Motor neuron (in vitro differentiated cells): ENCODE measurements at regions not wholly inside any gene's neighbourhood (a gene's known extent, or its start where the extent isn't known, plus 50 kb on each side); places are given as distances from the start of the nearest gene placed in this dataset.
"Not testable (repeated sequence)": the region's sequence is repeated elsewhere in the genome, so short reads cannot be mapped to it uniquely, and the experiment has no call there.

Experiments
- ATAC-seq, 8 experiments: fragments of 200-7000 bp; cut with Tn5 transposase; replicated peaks in 6 of 8; 2 replicates each; pipeline ENCODE4 v1.8.0; 2021; ENCODE audit warnings: mild to moderate bottlenecking in 8 of 8, moderate library complexity in 8 of 8
- H3K27ac ChIP-seq, 2 donors: fragments of 250-450 bp; sonication (Bioruptor Pico); 2 replicates each; pipeline ENCODE4 v1.9.0; 2021; ENCODE audit warnings: antibody characterized with exemption in 2 of 2, mild to moderate bottlenecking in 2 of 2, moderate library complexity in 1 of 2
- H3K4me1 ChIP-seq, 2 donors: fragments of 250-450 bp; sonication (Bioruptor Pico); replicated peaks in 1 of 2; 2 replicates each; pipeline ENCODE4 v1.6.1; 2021; ENCODE audit warnings: antibody characterized with exemption in 2 of 2, mild to moderate bottlenecking in 2 of 2, moderate library complexity in 1 of 2
- H3K4me3 ChIP-seq, 5 donors: fragments of 250-450 bp; sonication (Bioruptor Pico); 2 replicates each; pipeline ENCODE4 v1.9.0; 2021; ENCODE audit warnings: antibody characterized with exemption in 5 of 5, mild to moderate bottlenecking in 5 of 5, moderate library complexity in 4 of 5
- WGBS, 10 experiments: fragments of 450-650 bp; shearing (Covaris generic); methylation state at CpG; one replicate each; pipeline ENCODE4 v1.0.0; 2022; 5-methylcytosine and 5-hydroxymethylcytosine counted together
- in situ Hi-C, 9 experiments: fragments of 400-800 bp; cut with MboI; loops; one replicate each; pipeline ENCODE4 v1.15.0; 2021; ENCODE audit warnings: low sequenced_read_pairs in 9 of 9, low pct_unique_long_range_greater_than_20kb in 2 of 9; ENCODE audit not compliant: unreplicated experiment in 9 of 9

DNA sequence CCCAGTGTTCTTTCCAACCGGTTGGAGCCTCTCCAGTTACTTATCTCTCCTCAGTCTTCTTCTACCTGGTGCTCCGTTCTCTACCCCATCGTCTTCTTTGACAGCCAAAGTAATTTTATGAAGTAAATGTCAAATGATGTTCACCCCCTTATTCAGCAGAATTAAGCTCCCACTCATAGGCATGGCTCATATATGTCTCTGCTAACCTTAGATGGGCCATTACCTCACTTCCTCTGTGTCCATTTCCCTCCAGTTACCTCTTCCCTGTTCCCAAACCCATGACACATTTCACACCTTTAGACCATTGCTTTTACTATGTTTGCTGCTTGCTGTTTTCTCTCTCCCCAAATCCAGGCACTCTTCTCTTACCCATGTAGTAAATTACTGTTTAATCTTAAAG lies 607.0 kb downstream of the RNF144A start:
- 25 to 100% (median 74%) methylated on average over 1 to 3 of the region's 3 CpGs; no CpG with 5 or more reads in 2 of the 10 experiments for WGBS, 10 experiments
- H3K27ac ChIP-seq = no peak overlapping the region
- H3K4me1 ChIP-seq = no peaks in the 10 kb centered on the region
- no peak overlapping the region for H3K4me3 ChIP-seq
- ATAC-seq = no peak
- in situ Hi-C loops = no loop called here

DNA sequence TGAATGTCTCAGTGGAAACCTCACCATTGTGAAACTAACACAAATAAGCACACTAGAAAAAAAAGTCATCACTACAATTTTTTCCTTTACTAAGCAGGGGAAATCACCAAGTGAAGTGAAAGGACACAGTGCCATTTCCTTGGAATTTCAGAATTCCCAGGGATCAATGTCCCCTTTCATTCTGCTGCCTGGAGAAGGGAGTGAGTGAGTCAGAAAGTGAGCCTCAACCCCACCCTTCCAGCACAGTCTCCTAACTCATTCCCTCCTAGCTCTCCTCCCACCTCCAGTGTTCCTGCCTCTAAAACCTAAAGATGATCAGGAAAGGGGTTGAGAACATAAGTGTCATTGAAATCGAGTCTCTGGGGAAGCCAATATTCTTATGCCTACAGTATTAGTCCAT lies 608.5 kb downstream of the RNF144A start:
- no peak for ATAC-seq
- 33 to 100% (median 56%) methylated on average over 1 of the region's 1 CpG; no CpG with 5 or more reads in 3 of the 10 experiments for WGBS, 10 experiments
- Histone ChIP-seq H3K27ac (no peak overlapping the region), H3K4me1 (no peaks in the 10 kb centered on the region), H3K4me3 (no peak overlapping the region)
- in situ Hi-C loops = no loop called here

DNA sequence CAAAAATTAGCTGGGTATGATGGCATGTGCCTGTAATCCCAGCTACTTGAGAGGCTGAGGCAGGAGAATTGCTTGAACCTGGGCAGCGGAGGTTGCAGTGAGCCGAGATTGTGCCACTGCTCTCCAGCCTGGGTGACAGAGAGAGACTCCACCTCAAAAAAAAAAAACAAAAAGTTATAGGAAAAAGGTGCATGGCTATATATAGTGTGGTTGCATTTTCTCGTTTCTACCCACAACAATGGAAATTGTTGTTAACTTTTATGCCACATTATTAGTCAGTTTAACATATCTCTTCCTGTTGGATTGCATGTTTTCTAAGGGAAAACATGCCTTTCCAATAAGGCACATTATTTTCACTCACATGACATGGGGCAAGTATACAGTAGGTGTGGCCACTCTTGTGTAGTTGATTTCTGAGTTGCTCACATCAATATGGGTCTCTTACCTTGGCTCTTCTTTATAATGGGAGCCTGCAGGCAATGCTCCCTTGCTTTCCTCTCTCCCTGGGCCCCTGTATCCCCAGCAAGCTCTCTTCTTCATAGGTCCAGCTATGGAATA lies 610.0 kb downstream of the RNF144A start:
- ATAC-seq = no peak
- Histone ChIP-seq H3K4me3 (no peak overlapping the region), H3K4me1 (no peaks in the 10 kb centered on the region), H3K27ac (no peak overlapping the region)
- in situ Hi-C loops = no loop called here
- 27 to 100% (median 84%) methylated on average over 1 to 3 of the region's 3 CpGs; no CpG with 5 or more reads in 5 of the 10 experiments for WGBS, 10 experiments

DNA sequence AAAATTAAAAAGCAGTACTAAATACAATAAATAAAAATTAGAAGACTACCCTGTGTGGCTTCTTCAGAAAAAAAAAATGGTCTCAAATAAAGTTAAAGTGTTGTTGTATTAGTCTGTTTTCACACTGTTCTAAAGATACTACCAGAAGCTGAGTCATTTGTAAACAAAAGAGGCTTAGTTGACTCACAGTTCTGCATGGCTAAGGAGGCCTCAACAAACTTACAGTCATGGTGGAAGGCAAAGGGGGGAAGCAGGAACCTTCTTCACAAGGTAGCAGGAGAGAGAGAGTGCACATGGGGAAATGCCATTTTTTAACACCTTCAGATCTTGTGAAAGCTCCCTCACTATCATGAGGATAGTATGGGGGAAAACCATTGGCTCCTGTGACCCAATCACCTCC lies 612.8 kb downstream of the RNF144A start:
- no peak overlapping the region for H3K27ac ChIP-seq
- H3K4me1 ChIP-seq = no peaks in the 10 kb centered on the region
- ATAC-seq = no peak
- no peak overlapping the region for H3K4me3 ChIP-seq
- in situ Hi-C loops = no loop called here

DNA sequence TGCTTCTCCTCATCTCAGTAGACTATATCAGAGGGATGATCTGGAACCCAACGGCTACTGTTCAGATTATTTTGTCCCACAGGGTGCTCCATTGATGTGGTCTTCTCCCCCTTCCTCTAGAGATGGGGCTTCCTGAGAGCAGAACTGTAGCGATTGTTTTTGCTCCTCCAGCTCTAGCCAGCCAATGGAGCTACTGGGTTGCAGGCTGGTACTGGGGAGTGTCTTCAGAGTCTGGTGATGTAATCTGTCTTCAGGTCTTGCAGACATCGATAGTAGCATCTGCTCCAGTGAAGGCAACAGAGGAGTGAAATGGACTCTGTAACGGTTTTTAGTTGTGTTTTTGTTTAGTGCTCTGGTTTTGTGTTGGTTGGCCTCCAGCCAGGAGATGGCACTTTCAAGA lies 621.9 kb downstream of the RNF144A start:
- H3K27ac ChIP-seq = no peak overlapping the region
- H3K4me3 ChIP-seq = no peak overlapping the region
- no peaks in the 10 kb centered on the region for H3K4me1 ChIP-seq
- ATAC-seq = no peak
- WGBS, 10 experiments = 0 to 100% (median 81%) methylated on average over 1 to 4 of the region's 4 CpGs; no CpG with 5 or more reads in 2 of the 10 experiments
- in situ Hi-C loops = no loop called here

DNA sequence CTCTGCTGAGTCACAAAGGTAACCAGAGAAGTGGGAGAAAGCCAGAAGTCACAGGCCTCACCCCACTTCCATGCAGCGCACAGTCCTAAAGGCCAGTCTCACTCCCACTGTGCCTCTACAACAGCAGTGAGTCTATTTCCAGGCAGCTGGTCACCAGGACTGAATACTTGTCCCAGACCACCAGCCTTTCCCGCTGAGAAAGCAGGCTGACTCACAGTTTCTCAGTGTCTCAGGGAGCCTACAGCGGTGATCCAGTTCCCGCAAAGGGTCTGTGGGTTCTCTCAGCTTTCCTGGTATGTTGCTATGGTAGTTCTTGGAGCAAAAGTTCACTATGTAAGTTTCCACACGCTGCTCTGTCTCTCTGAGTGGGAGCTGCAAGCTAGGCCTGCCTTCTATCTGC lies 622.5 kb downstream of the RNF144A start:
- peak in 3 of 8 experiments; percentile 41 to 69 (median 45) for ATAC-seq
- 0 to 100% (median 71%) methylated on average over 1 to 4 of the region's 5 CpGs; no CpG with 5 or more reads in 3 of the 10 experiments for WGBS, 10 experiments
- in situ Hi-C loops = no loop called here

DNA sequence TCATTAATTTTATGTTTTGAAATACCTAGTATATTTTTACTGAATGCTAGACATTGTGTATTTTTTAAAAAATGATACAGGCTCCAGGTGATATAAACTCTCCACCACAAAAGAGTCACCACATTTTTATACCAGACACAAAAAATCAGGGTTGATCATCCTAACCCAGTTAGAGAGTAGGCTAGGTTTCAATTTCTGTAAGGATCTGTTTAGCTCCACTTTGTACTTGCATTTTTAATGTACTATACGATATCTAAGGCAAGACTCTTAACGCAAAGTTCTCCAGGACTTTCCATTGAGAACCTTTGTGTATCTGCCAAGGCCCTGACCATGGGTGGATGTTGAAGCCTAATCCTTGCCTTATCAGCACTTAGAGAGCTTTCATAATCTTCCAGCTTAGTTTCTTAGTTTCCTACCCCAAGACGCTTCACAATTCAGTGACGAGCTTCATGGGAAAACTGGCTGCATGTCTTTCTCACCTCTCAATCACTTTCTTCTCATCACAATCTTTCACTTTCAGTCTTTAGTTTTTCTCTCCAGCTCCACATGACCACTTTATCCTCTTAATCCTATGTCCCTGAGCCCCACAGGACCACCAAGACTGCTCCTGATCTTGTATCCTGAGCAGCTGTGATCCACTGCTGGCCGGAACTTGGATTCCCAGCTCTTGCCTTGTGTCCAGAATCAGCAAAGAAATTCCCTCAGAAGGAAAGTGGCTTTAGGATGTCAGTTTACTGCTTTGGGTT lies 635.8 kb downstream of the RNF144A start:
- Histone ChIP-seq H3K27ac (no peak overlapping the region), H3K4me3 (no peak overlapping the region), H3K4me1 (no peaks in the 10 kb centered on the region)
- WGBS, 10 experiments = 67 to 100% (median 87%) methylated on average over 2 to 5 of the region's 5 CpGs; no CpG with 5 or more reads in 1 of the 10 experiments
- in situ Hi-C loops = no loop called here
- ATAC-seq = no peak

More for the DNA sequence above, 622.5 kb downstream of the RNF144A start:
- Histone ChIP-seq H3K4me3 (no peak overlapping the region), H3K4me1 (no peaks in the 10 kb centered on the region), H3K27ac (no peak overlapping the region)

DNA sequence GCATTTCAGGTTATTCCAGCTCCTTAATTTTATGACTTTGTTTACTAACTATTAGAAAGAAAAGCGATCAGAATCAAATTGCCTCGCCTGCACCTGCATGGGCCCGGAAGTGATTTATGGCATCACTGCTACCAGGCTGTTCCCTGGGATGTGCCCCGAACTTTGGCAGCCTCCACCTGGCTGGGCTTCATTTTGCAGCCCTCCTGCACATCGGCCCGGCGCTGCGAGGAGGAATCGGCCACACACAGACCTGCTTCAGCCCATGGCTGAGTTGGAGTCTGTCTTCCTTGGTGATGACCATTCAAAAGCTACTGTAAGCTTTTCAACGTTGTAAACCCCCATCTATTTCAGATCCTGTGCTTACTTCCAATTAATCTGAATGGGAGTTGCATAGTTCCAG lies 638.0 kb downstream of the RNF144A start:
- WGBS, 10 experiments = 14 to 100% (median 84%) methylated on average over 1 to 9 of the region's 10 CpGs; no CpG with 5 or more reads in 2 of the 10 experiments
- in situ Hi-C loops = no loop called here
- Histone ChIP-seq H3K4me3 (no peak overlapping the region), H3K4me1 (no peaks in the 10 kb centered on the region), H3K27ac (no peak overlapping the region)
- no peak for ATAC-seq

DNA sequence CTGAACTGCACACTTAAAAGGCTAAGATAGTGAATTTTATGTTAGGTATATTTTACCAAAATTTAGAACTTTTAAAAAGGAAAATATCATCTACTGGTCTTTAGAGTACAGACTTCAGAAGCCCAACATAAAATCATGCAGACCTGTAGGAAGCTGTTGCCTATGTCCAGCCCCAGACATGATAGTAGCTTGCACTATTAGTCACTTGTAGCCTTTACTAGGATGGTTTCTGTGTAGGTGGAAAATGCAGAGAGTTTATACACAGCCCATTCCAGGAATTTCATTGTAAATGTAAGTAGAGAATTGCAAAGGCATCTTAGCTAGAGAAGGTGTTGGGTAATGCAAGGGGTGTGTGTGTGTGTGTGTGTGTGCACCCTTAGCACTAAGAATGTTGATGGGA lies 640.2 kb downstream of the RNF144A start:
- in situ Hi-C loops = no loop called here
- no peaks in the 10 kb centered on the region for H3K4me1 ChIP-seq
- no peak overlapping the region for H3K27ac ChIP-seq
- no peak for ATAC-seq
- no peak overlapping the region for H3K4me3 ChIP-seq

DNA sequence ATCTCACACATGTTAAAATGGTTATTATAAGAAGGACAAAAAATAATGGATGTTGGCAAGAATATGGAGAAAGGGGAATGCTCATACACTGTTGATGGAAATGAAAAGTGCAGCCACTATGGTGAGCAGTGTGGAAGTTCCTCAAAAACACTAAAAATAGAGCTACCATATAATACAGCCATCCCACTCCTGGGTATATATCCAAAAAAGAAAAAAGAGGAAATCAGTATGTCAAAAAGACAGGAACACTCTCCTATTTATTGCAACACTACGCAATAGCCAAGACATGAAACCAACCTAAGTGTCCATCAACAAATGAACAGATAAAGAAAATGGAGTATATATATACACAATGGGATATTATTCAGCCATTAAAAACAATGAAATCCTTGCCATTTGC lies 642.6 kb downstream of the RNF144A start:
- ATAC-seq = no peak
- in situ Hi-C loops = no loop called here

DNA sequence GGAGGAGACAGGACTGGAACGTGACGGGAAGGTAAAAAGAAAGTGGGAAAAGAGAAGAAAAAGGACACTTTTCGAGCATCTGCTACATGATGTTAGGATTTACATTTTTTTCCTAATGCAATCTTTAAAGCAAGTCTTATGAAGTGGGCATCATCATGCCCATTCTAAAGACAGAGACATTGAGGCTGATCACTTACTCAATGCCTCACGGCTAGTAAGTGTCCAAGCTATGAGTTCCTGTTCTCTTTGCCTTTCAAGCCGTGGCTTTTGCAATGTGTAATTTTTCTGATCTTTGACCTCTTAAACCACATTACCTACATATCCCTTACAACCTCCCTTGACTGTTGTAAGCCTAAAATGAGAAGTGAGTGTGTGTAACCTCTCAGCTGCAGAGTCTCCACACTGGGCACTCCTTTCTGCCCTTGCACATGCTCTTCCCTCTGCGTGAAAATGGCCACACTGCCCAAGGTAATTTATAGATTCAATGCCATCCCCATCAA lies 649.2 kb downstream of the RNF144A start:
- 13 to 100% (median 69%) methylated on average over 1 to 5 of the region's 6 CpGs for WGBS, 10 experiments
- no peak overlapping the region for H3K4me3 ChIP-seq
- ATAC-seq = no peak
- no peaks in the 10 kb centered on the region for H3K4me1 ChIP-seq
- no peak overlapping the region for H3K27ac ChIP-seq
- in situ Hi-C loops = no loop called here

More for the DNA sequence above, 642.6 kb downstream of the RNF144A start:
- H3K27ac ChIP-seq = no peak overlapping the region
- 25 to 100% (median 100%) methylated on average over 1 of the region's 1 CpG; no CpG with 5 or more reads in 2 of the 10 experiments for WGBS, 10 experiments
- H3K4me3 ChIP-seq = no peak overlapping the region
- no peaks in the 10 kb centered on the region for H3K4me1 ChIP-seq

DNA sequence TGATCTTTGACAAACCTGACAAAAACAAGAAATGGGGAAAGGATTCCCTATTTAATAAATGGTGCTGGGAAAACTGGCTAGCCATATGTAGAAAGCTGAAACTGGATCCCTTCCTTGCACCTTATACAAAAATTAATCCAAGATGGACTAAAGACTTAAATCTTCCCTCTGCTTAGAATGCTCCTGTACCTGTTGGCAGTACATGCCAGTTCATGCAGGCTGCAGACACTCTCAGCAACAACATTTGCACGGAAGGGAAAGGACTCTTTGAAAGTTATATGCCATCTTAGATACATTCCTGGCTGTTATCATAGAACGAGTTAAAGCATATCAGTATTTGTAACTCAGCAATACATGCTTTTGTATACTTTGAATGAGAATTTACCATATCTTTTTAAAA lies 649.9 kb downstream of the RNF144A start:
- in situ Hi-C loops, H3K27ac ChIP-seq, H3K4me1 ChIP-seq, H3K4me3 ChIP-seq, ATAC-seq: not testable (repeated sequence)
- 0 to 100% (median 67%) methylated on average over 1 to 2 of the region's 2 CpGs for WGBS, 10 experiments

DNA sequence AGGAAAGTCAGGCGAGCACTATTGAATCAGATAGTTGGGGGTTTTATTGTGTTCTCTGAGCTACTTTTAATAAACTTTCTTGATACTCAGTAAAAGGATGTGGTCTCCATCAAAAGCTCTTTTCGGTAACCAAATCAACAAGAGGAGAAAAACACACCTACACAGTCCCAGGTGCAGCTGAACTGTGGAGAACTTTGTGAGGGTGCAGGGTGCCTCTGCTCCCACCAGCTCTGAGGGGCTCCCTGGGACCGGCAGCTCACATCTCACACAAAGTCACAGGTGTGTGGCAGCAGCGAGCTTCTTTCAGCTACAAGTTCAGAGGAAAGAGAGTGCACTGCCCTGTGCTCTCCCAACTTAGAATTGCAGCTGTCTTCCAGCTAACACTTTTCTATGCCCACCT lies 650.4 kb downstream of the RNF144A start:
- 0 to 100% (median 84%) methylated on average over 1 to 4 of the region's 4 CpGs; no CpG with 5 or more reads in 1 of the 10 experiments for WGBS, 10 experiments
- peaks cover 4 to 6% of the 10 kb centered on the region in 2 donors for H3K4me1 ChIP-seq
- H3K4me3 ChIP-seq = no peak overlapping the region
- H3K27ac ChIP-seq = no peak overlapping the region
- ATAC-seq = no peak
- in situ Hi-C loops = no loop called here

DNA sequence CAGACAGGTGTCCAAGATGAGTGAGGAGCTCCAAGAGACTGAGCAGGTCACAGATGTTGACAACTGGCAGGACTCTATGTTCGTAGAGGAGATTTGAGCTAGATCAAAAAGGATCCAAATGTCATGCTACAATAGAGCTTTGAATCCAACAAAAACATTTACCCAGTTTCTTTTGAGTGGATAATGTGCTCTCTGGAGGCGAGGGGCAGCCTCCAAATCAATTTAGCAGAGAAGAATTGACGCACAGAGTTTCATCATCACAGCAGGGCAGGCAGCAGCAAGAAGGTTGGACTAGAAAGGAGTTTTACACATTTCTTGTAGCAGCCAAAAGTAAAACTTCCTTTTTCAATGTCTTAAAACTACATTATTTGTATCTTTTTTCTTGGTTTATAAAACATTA lies 653.0 kb downstream of the RNF144A start:
- 4 to 100% (median 68%) methylated on average over 1 to 3 of the region's 3 CpGs; no CpG with 5 or more reads in 2 of the 10 experiments for WGBS, 10 experiments
- H3K27ac ChIP-seq = no peak overlapping the region
- no peak overlapping the region for H3K4me3 ChIP-seq
- in situ Hi-C loops = no loop called here
- H3K4me1 ChIP-seq = peaks cover 12 to 15% of the 10 kb centered on the region in 2 donors
- no peak for ATAC-seq
